Peyer's patch (tissue), 4 donors: ENCODE measurements at regions not wholly inside any gene's neighbourhood (a gene's known extent, or its start where the extent isn't known, plus 50 kb on each side); places are given as distances from the start of the nearest gene placed in this dataset.

Source experiments
- DNase-seq, 3 donors: peaks; one replicate each; pipeline ENCODE4 v3.0.0-alpha.2; 2017 to 2019
- H3K27ac ChIP-seq, 4 donors: fragments of 200-600 bp; sonication (generic); one replicate each; pipeline ENCODE4 v1.5.1; 2016 to 2019
- H3K27me3 ChIP-seq, 2 donors: fragments of 200-600 bp; sonication (generic); one replicate each; pipeline ENCODE4 v1.5.1; 2019
- H3K36me3 ChIP-seq, 3 donors: fragments of 200-600 bp; sonication (generic); one replicate each; pipeline ENCODE4 v1.5.1; 2016 to 2019
- H3K4me1 ChIP-seq, 4 donors: fragments of 200-600 bp; sonication (generic); one replicate each; pipeline ENCODE4 v1.5.1; 2016 to 2019
- H3K4me3 ChIP-seq, 4 donors: fragments of 200-600 bp; sonication (generic); 1 replicate in 3 of 4; 2 replicates in 1 of 4; pipeline ENCODE4 v1.5.1; 2016 to 2019; ENCODE audit warnings: mild to moderate bottlenecking in 1 of 4
- H3K9me3 ChIP-seq, 4 donors: fragments of 200-600 bp; sonication (generic); one replicate each; pipeline ENCODE4 v1.5.1; 2016 to 2019; ENCODE audit warnings: mild to moderate bottlenecking in 1 of 4
- POLR2A ChIP-seq, 2 donors: fragments of 450-650 bp; IDR thresholded peaks; one replicate each; pipeline ENCODE4 v1.5.1; 2017; ENCODE audit warnings: antibody characterized with exemption in 2 of 2, mild to moderate bottlenecking in 2 of 2, moderate library complexity in 2 of 2
- TF ChIP-seq, protein P1 (sequence below), 6 experiments: fragments of 450-650 bp in 4 of 6; fragments of 200-600 bp in 2 of 6; sonication (generic) in 1 of 6; IDR thresholded peaks; one replicate each; pipeline ENCODE4 v1.5.1; 2017 to 2019; ENCODE audit warnings: antibody characterized with exemption in 6 of 6, mild to moderate bottlenecking in 3 of 6, moderate library complexity in 1 of 6

DNA sequence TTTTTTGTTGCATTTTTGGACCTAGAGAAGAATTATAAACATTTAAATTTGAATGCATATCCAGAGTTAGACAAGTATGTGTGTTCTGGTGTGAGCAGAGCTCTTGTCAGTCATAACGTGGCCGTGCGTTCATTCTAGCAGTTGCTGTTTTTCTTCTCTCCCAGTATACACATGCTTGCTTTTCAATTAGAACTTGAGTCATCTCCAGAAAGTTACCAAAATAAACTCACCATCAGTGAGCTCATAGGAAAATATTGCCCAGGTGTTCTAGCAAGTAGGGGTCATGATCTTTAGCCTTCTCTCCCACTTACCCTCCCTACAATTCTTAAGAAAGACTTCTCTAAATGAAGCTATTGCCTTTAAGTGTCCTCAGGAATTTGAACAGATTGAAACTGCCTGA is 247.5 kb upstream of the TUT7 start:
- Histone ChIP-seq H3K27ac (no peak overlapping the region), H3K4me1 (no peaks in the 10 kb centered on the region), H3K36me3 (no peaks in the 10 kb centered on the region), H3K27me3 (no peaks in the 10 kb centered on the region), H3K4me3 (no peak overlapping the region), H3K9me3 (no peaks in the 10 kb centered on the region)
- no peak for TF ChIP-seq POLR2A (IDR thresholded peaks at IDR 0.05)
- TF ChIP-seq, protein P1, sequence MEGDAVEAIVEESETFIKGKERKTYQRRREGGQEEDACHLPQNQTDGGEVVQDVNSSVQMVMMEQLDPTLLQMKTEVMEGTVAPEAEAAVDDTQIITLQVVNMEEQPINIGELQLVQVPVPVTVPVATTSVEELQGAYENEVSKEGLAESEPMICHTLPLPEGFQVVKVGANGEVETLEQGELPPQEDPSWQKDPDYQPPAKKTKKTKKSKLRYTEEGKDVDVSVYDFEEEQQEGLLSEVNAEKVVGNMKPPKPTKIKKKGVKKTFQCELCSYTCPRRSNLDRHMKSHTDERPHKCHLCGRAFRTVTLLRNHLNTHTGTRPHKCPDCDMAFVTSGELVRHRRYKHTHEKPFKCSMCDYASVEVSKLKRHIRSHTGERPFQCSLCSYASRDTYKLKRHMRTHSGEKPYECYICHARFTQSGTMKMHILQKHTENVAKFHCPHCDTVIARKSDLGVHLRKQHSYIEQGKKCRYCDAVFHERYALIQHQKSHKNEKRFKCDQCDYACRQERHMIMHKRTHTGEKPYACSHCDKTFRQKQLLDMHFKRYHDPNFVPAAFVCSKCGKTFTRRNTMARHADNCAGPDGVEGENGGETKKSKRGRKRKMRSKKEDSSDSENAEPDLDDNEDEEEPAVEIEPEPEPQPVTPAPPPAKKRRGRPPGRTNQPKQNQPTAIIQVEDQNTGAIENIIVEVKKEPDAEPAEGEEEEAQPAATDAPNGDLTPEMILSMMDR (IDR thresholded peaks at IDR 0.05) = no peak
- DNase-seq = no peak

DNA sequence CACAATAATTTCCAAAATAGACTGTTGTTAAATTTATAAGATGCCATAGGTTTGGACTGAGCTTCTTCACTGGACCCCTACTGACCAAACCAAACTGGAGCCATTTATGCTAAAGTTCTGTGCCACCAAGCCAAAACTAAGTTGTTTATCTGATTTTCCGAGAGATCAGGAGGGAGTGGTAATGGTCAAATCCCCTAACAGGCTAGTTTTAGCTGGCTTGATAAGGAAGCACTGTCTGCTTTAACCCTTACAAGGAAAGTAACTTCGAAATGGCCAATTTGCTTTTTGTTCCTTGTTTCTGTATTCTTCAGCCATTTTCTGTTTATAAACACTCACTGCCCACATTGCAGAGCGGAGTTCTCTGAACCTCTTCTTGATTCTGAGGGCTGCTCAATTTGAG is 246.8 kb upstream of the TUT7 start:
- H3K4me3 ChIP-seq = no peak overlapping the region
- H3K4me1 ChIP-seq = no peaks in the 10 kb centered on the region
- no peaks in the 10 kb centered on the region for H3K27me3 ChIP-seq
- H3K36me3 ChIP-seq = no peaks in the 10 kb centered on the region
- no peak for DNase-seq
- no peaks in the 10 kb centered on the region for H3K9me3 ChIP-seq
- H3K27ac ChIP-seq = no peak overlapping the region
- no peak for TF ChIP-seq POLR2A (IDR thresholded peaks at IDR 0.05)
- TF ChIP-seq, protein P1 (IDR thresholded peaks at IDR 0.05) = no peak

DNA sequence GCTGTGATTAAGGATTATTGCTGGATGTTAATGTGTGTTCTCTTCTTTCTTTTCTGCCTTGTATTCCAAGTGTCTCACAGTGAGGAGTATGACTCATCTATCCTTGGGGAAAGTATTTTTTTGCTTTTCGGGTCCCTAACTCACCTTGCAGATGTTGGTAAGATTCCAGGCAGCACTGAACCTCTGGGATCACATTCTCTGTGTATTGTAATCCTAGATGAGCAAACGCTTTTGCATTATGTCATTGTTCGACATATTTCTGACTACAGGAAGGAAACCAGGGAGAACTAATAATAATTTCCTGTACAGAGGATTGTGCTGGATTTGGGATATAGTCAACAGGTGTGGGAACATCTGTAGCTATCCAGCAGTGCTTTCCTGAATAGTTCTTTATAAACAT is 246.1 kb upstream of the TUT7 start:
- TF ChIP-seq, protein P1 (IDR thresholded peaks at IDR 0.05) = no peak
- no peak for TF ChIP-seq POLR2A (IDR thresholded peaks at IDR 0.05)
- Histone ChIP-seq H3K4me3 (no peak overlapping the region), H3K4me1 (no peaks in the 10 kb centered on the region), H3K36me3 (no peaks in the 10 kb centered on the region), H3K27me3 (no peaks in the 10 kb centered on the region), H3K9me3 (no peaks in the 10 kb centered on the region), H3K27ac (no peak overlapping the region)
- DNase-seq = no peak

DNA sequence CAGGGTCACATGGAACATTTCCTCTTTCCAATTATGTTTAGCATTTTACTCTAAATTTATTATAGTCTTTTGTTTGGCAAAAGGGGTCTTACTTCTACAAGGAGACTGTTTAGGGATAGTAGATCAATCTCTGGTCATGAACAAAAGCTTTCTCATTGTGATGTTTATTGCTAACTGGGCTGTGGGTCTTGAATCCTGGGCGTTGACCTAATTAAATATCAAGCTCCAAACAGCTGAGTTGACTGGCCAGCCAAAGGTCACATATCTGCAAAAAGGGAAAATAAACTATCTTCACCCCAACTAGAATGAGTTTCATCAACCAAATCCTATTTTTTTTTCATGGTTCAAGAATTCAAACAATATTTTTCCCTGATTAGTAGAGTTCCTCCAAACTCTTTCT is 245.4 kb upstream of the TUT7 start:
- Histone ChIP-seq H3K4me3 (no peak overlapping the region), H3K9me3 (no peaks in the 10 kb centered on the region), H3K27ac (no peak overlapping the region), H3K27me3 (no peaks in the 10 kb centered on the region), H3K36me3 (no peaks in the 10 kb centered on the region), H3K4me1 (no peaks in the 10 kb centered on the region)
- no peak for DNase-seq
- TF ChIP-seq POLR2A (IDR thresholded peaks at IDR 0.05) = no peak
- TF ChIP-seq, protein P1 (IDR thresholded peaks at IDR 0.05) = no peak

DNA sequence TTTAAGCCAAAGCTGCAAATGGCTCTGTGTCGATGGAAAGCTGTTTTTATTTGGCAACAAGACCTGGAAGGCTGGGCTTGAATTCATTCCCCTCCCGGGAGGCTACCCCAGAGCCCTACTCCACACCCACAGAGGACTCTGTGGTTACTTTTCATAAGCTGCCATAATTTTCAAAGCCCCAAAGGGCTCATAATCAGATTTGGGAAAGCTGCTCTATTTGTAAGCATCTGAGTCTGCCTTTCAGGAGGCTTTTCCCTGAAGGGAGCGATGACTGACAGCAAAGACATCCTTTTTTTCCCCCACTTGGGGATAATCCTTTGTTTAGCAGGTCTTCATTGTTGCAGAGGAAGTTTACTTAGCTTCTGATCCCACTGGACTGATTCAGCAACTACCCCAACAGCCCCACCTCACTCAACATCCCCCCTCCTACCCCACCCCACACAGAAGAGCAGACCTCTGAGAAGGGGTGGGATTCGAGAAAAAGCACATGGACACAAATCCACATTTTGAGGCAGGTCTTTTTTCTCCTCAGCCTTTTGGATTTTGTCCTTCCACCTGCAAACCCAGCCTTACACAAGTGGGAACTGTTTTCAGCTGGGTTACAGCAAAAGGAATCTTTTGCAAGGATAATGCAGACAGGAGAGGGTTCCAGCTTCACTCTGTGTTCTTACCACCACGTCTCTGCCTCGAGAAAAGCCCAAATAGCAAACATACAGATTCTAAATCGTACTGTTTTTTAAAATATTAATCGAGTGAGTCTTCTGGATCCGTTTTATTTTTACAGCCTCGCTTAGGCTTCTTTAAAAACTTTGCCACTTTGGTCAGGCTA is 244.4 kb upstream of the TUT7 start:
- Histone ChIP-seq H3K9me3 (no peaks in the 10 kb centered on the region), H3K27ac (no peak overlapping the region), H3K4me3 (no peak overlapping the region), H3K36me3 (no peaks in the 10 kb centered on the region), H3K4me1 (no peaks in the 10 kb centered on the region), H3K27me3 (no peaks in the 10 kb centered on the region)
- DNase-seq = no peak
- TF ChIP-seq POLR2A (IDR thresholded peaks at IDR 0.05) = no peak
- TF ChIP-seq, protein P1 (IDR thresholded peaks at IDR 0.05) = no peak
